C1 segment of cervical spinal cord (tissue), 14 donors: ENCODE measurements at regions not wholly inside any gene's neighbourhood (a gene's known extent, or its start where the extent isn't known, plus 50 kb on each side); places are given as distances from the start of the nearest gene placed in this dataset.
"Not testable (repeated sequence)": the region's sequence is repeated elsewhere in the genome, so short reads cannot be mapped to it uniquely, and the experiment has no call there.

Source experiments
- DNase-seq, 14 donors: peaks; one replicate each; lab custom pipeline; 2025; lab: John Stamatoyannopoulos, UW

DNA sequence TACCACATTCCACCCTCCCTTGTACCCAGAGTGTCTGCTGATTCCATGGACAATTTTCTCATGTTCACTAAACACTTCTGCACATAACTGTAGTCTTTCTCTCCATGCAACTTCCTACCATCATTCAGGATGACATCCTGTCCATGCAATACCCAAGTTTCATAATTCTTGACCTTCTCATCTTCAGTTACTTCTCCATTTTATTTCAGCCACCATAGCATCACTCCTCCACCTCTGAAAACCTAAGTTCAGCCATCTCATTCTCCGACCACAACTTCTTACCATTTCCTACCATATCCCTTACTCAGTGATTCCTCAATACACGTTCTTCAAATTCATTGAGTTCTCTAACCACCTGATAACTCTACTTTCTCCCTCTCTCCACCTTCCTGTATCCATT is 216.5 kb upstream of the TENT5A start:
- DNase-seq: no peak

DNA sequence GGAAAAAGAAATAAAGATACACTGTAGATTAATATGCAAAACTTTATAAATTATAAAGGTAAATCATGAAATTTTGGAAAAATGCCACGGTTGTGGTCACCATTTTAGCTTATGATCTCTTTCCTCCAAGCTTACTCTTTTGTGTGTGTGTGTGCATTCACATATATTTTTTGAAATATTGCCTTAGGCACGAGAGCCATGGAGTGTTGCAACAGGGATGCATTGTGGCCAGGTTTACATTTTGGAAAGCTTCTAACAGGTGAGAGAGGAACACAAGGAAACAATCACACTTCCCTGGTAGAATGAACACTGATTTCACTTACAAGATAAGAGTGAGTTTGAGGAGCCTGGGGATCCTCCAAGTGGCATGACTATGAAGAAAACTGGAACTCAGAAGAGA is 214.5 kb upstream of the TENT5A start:
- no peak for DNase-seq

DNA sequence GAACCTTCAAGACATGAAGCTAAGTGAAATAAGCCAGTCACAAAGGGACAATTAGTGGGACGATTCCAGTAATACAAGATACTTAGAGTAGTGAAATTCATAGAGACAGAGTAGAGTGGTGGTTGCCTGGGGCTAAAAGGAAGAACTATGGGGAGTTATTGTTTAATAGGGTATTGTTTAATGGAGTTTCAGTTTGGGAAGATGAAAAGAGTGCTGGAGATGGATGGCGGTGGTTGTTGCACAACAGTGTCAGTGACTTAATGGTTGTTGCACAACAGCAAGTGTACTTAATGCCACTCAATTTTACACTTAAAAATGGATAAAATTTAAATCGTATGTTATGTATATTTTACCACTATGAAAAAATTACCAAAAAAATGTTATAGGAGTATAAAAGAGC is 209.7 kb upstream of the TENT5A start:
- DNase-seq: no peak

DNA sequence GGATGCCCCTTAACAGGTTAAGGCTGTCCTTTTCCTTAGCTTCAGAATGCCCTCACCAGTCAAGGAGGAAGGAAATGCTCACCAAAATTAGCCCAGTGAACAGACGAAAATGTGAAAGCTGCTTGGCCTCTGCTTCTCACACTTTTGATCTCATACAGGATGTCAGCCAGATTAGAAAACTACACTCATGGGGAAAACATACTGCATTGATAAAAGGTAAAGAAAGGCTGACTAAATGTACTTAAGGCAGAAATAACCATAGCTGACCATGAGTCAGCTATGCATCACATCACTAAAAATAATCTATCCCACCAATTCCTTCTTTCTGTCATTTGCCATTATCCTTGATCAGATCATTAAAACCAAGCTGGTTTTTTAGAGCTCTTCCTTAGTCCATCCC is 198.4 kb upstream of the TENT5A start:
- DNase-seq: no peak

DNA sequence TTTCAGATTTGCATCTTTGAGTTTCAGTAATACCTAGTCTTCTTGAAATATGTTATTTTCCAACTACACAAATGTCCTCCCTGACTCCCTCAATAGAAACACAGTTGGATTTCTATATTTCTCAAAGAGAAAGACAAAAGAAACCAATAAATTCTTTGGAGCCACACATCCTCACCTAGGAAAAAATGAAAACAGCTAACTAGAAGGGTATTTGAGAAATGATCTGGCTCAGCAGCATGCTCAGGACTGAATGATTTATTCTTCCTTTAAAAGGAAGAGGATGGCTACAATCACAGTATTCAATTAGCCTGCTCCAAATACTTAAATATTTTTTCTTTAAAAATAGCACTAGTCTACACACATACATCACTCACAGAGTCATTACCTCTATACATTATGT is 196.4 kb upstream of the TENT5A start:
- DNase-seq: no peak

DNA sequence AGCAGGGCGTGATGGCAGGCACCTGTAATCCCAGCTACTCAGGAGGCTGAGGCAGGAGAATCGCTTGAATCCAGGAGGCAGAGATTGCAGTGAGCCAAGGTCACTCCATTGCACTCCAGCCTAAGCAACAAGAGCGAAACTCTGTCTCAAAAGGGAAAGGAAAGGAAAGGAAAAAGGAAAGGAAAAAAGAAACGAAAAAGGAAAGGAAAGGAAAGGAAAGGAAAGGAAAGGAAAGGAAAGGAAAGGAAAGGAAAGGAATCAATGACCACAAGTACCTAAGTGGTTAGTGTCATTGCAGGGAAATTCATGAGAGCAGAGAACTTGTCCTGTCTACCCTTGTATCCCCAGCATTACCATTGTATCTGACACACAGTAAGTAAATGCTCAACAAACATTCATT is 195.7 kb upstream of the TENT5A start:
- DNase-seq: not testable (repeated sequence)

DNA sequence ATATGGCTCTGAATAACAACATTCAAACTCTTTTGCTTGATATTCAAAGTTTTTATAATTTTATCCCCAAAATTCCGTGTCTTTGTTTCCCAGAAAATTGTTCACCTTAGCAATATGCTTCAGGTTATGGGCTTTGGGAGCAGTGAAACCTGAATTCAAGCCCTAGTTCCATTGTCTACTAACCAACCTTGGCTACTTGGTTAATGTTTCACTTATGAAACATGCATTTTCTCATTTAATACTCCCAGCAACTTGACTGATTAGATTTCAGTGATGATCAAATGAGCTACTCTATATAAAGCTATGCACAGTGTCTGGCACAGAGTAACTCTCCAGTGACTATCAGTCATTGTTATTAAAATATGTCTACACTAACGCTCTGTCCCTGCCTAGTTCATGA is 192.2 kb upstream of the TENT5A start:
- DNase-seq: no peak

DNA sequence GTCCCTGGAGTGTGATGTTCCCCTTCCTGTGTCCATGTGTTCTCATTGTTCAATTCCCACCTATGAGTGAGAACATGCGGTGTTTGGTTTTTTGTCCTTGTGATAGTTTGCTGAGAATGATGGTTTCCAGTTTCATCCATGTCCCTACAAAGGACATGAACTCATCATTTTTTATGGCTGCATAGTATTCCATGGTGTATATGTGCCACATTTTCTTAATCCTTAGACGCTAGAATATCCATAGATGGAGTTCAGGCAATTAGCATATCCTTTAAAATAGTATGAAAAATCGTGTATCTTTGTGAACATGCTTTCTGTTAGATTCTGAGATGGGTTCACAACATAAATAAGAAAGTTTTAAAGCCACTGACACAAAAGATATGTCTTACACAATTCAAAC is 190.4 kb upstream of the TENT5A start:
- not testable (repeated sequence) for DNase-seq

DNA sequence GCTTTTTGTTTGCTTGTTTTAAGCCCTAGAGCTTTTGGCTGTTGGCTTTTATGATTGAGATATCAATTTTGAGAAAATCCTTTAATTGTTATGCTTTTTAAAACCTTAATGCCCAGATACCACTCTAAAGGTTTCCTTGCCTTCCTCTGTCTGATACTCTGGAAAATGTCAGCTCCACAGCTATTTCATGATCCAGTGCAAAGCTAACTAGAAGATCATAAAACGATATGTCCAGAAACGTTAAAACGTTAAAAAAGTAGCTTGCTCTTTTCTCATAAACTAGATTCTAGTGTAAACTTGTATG is 189.5 kb upstream of the TENT5A start:
- DNase-seq: no peak

DNA sequence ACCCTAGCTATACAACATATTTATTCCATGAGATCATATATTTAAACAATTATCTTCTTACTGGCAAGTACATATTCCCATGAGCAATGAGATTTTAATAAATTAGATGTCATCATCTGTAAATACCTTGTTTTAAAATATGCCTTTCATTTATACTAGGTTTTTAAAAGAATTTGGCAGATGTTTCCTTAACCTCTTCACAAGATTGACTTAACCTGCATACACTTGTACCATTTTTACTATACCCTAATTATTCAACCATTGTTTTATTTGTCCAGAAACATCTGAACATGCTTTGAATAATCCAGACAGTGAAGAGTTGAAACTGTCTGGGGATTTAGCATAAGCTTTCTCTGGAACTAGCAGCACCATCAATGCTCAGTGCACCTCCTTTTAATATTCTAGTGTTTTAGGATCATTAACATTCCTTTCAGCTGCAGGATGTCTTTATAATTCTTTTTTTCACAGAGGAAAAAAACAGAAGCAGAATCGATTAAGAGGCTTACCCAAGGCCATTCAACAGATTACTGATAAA is 188.0 kb upstream of the TENT5A start:
- no peak for DNase-seq

DNA sequence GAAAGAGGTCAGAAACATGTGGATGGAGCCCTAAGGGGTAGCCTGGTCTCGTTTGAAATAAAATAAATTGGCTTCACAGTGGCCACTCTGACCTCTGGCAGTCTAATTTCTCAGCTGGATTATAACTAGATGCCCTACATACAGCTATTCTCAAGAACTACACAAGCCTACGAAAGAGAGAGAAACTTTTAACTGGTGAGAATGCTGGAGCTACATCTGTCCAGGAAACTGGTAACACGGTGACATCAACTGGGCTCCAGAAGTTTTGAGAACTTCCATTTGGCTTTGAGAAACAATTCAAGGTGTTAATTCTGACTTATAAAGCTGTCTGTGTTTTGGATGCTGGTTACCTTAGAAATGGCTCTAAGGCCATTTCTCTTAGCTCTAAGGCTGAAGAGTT is 187.3 kb upstream of the TENT5A start:
- no peak for DNase-seq

DNA sequence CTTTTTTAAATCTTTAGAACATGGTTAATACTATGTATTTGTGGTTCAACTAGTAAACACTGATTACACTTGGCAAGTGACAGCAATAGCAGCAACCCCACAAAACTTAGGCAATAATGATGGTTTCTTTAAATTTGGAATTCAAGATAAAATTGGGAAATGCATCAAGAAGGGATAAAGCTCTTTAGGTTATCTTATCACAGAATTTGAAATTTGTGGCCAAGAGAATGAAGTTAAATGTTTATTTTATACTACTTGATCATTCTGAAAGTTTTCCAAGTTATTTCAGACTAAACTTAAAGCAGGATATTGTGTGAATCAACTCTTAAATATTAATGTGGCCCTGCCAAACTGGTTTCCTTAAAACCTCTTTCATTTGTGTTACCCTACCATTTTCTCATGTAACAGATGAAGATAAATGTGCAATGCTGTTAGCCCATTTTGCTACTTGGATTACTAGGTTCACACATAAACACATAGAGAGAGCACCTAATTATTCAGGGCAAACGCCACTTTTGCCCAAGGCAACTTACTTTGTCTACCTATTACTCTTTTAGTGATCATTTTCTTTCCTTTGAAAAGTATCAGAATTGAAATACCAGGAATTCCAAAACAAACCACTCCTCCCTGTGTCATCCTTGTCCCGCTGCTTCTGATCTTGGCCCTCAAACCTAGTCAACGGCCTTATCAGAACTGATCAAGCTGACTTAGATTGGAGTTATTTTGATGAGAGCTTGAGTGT is 186.7 kb upstream of the TENT5A start:
- DNase-seq: no peak

DNA sequence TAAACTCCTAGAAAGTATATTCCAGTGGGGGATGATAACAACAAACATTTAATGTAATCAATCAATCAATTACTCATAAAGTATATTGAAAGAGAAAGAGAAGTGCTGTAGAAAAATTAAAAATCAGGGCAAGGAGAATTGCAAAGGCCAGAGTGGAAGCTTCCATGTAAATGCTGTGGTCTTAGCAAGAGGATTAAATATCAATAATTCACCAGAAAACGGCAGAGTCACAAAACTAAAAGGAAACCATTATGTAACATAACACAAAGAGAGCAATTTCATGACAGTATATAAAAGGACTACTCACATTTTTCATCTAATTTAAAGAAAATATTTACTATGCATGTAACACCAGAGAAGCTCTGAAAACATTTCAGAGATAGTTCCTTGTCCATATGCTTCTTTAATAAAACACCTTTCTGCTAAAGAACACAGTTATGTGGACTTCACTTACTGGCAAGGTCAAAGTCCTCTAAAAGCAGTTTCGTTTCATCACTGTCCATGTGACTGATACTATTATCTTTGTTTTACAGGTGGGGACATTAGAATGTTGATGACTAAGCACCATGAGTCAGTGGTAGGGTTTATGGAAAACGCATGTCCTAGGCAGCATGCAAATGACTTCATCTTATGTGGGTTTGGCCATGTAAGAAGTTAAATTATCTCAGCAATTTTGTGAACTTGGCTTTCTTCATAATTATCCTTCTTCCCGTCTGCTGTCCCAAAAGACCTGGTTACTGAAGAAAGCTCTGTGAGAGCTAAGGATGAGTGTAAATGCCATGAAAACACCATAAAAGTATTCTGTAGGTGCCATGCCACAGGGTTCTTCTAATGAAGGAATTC is 185.8 kb upstream of the TENT5A start:
- no peak for DNase-seq

DNA sequence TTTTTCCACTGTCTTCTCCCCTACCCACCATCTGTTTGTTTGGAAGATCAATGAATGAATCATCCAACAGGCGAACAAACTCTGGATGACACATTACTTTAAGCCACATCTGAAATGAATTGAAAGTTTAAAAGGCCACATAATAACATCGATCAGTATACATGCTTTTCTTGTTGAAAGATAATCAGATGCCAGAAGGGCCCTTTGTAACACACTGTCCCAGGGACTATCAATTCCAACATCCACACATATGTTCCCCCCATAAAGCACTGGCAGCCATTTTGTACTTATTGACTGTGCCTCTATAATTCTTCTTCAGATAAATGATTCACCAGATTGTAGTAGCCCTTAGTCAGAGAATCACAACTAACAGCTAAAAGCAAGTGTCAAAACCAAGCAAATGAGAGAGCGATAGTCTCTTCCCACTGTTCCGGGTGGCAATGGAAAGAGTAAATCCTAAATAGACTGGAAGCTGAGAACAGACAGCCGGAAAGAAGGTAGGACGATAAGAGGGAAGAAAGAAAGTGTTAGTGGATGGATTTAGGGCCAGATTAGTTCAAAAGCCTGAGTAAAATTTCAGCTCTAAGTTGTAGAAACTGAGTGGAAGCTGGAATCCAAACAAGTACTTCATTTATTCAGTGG is 184.9 kb upstream of the TENT5A start:
- no peak for DNase-seq

DNA sequence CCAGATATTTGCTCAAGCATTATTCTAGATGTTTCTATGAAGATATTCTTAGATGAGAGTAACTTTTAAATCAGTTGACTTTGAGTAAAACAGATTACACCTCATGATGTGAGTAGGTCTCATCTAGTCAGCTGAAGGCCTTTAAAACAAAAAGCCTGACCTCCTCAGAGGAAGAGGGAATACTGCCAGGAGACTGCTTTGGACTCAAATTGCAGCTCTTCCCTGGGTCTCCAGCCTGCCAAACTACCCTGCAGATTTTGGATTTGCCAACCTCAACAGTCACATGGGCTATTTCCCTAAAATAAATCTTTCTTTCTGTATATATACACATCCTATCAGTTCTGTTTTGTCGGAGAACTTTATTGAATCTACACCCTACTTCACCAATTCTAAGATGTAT is 182.5 kb upstream of the TENT5A start:
- DNase-seq: peak in 1 of 14 donors; percentile 45

DNA sequence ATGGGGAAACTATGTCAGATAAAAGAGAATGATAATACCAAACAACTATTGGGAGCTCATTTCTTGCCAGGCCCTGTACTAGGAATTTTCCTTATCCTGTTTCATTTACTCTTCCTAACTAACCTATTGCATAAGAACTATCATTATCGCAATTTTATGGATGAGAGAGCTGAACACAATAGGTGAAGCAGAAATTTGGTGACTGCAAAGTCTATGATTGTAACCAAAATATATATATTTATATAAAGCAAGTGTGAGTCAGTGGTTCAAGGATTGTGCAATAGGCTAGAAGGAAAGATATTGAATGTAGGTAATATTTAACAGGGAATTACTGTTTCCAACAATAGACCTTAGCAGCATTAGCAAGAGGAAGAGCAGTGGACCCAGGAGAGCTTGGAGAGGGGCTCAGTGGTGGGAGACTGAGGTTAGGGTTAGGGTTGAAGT is 181.1 kb upstream of the TENT5A start:
- DNase-seq: no peak

DNA sequence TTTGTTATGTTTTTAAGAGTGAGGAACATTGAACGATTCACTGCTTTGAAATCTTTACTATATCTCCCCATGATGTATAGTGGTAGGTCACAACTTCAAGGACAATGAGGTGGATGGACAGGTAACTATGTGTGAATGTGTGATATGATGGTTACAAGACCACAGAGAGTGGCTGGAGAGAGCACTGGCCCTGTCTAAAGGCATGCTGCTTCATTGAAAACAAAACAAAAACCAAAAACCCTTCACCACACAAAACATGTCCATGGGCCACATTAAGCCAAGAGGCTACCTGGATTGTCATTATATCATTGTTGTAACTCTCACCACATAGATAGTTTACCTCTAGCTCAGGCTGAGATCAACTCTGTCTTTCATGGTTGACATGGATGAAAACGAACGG is 180.6 kb upstream of the TENT5A start:
- no peak for DNase-seq

DNA sequence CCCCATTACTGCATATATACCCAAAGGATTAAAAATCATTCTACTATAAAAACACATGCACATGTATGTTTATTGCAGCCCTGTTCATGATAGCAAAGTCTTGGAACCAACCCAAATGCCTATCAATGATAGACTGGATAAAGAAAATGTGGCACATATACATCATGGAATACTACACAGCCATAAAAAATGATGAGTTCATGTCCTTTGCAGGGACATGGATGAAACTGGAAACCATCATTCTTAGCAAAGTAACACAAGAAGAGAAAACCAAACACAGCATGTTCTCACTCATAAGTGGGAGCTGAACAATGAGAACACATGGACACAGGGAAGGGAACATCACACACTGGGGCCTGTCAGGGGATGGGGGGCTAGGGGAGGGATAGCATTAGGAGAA is 180.0 kb upstream of the TENT5A start:
- DNase-seq: not testable (repeated sequence)

DNA sequence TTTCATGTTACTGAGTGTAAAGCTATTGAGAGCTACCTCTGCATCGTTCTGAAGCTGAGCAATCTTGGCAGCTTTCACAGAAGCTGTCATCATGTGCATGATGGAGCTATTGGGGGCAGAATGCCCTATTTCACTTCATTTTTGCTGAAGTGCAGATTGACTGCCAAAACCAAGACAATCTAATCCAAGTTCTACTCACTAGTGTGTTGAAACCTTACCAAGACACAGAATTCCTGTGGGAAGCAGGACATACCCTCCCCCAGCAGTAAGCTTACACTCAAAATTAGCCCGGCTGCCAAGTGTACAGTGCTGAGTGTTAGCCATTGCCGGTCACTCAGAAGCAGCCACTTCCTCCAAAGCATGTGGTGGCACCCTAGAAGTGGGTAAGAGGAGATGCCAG is 177.3 kb upstream of the TENT5A start:
- DNase-seq: no peak

DNA sequence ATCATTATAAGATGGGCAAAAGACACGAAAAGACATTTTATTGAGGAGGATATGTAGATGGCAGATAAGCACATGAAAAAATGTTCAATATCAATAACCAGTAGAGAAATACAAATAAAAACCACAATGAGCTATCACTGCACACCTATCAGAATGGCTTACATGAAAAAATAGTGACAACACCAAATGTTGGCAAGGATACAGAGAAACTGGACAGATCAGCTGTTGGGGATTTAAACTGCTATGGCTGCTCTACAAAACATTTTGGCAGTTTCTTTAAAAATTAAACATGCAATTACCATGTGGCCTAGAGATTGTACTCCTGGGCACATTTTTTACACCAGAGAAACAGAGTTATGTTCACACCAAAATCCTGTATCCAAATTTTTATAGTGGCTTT is 172.7 kb upstream of the TENT5A start:
- peak in 1 of 14 donors; percentile 76 for DNase-seq

DNA sequence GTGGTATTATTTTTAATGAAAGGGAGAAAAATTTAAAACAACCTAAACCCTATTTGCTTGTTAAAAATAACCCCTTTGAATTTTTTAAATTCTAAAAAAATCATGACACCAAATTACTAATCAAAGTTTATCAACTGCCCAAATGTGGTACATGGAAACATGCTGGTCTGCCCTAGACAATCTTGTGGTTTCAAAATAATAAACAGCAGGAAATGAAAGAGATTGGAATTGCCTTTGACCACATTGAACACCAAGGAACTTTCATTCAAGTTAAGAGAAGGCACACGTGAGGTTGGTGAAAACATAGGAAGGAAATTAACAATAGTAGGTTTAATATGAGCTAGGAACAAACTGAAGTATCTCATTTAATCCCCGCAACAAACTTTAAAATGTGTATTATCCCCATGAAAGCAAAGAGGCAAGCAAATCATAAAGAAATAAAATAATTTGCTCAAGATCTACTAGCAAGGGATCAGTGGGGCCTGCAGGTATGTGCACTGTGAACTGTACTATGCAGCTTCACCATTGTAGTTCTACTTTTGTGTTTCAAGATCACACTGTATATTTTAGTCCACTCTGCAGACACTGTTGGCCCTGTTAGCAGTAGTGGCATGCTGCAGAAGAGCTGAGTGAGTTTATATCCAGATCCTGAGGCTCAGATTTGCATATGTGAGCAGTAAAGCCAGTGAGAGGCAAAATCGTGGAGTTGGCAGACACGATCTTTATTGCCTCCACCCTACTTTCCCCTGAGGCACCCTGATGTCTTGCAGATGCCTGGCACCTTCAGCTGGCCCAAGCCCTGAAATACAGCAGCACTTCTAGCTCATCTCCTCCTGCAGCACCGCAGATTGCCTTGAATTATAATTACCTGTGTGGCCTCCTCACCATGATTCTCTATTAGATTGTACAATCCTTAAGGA is 157.8 kb upstream of the TENT5A start:
- DNase-seq: peak in 1 of 14 donors; percentile 43
